ENCODE measurements at regions not wholly inside any gene's neighbourhood (a gene's known extent, or its start where the extent isn't known, plus 50 kb on each side); places are given as distances from the start of the nearest gene placed in this dataset.

DNA sequence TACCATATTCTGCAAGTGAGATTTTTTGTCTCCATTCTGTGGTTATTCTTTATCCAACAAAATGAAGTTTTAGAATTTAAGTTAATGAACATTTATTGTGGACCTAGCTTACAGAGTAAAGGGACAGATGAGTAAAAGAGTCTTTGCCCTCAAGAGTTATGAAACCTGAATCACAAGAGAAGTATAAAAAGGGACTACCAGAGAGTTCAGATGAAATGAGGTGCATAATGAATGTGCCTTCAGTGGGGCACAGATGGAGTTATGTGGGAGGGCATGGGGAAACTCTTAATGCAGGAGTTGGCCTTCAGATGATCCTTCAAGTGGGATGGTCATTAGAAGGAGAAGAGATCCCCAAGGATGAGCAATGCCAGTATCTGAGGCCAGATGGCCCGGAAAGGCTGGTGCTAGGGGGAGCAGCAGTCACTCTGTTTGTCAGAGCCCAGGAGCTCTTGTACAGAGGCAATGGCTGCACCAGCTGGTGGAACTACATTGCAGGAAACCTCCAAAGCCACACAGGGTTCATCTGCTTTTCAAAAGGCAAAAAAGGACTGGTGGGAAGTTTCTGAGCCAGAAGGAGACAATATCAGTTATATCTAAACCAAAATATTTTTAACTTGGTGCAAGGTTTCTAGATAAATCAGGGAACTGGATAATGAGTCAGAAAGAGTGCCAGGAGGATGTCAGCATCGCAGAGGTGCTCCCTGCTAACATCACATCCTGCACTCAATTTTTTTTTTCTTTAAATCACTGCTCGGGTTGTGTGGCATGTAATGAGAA is 162.0 kb downstream of the KLF6 start:
- DNase-seq: no peak

DNA sequence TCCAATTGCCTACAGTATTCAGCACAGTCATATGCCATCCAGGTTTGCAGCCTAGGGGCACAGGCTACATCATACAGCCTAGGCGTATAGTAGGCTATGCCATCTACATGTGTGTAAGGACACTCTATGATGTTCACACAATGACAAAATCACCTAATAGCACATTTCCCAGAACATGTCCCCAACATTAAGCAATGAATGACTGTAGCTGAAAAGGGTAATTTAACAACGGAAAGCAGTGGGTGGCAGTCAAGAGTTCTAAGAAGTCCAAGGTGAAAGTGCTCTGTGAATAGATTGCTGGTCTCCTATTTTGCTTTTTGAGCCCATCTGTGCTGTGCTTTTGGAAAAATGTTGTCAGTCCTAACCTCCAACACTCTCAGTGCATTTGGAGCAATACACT is 162.6 kb downstream of the KLF6 start:
- no peak for DNase-seq

DNA sequence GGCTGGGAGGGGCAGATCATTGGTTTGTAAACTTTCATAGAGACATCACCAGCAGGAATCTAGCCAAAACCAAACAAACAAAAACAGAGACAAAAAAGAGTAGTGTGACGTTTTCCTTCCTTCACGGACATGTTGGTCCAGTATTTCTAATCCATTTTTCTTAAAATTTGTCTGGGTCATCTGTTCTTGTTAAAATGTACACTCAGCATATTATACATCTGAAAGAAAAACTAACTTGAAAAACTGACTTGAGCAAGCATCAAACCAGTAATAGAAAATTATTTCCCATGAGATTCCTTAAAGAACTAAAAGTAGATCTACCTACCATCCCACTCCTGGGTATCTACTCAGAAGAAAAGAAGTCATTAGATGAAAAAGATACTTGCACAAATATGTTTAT is 164.2 kb downstream of the KLF6 start:
- DNase-seq: no peak

DNA sequence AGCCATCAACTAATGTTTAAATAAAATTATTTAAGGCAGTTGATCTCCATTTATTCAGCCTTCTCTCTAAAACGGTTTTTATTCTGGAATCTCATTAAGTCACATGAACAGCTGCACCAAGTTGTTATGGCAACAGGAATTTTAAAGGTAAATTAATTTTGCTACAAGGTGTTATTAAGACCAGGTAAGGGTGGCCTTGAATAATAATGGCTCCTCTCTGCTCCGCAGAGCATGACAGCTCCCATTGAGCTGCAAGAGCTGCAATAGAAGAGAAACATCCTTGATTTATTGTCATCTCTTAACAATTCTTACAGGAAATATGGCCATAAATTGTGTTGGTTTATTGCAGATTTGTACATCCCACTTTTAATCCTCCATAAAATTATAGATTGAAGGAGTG is 165.8 kb downstream of the KLF6 start:
- DNase-seq: no peak

DNA sequence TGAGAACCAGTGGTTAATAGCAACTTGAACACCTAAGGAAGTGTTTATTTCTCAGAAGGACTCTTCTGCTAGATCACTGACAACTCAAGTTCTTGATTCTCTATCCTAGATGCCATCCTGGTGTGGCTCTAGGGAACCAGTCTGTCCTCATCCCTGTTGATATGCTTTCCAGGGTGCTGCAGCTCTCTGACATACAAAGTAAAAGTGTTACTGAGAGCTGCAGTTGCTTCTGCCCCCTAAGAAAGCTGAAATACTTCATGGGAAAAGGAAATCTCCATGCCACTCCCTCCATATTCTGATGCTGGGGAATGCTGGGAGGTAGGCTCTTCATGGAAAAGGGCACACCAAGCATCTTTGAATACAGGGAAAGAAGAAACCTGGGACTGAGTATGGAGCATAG is 168.1 kb downstream of the KLF6 start:
- DNase-seq: no peak

DNA sequence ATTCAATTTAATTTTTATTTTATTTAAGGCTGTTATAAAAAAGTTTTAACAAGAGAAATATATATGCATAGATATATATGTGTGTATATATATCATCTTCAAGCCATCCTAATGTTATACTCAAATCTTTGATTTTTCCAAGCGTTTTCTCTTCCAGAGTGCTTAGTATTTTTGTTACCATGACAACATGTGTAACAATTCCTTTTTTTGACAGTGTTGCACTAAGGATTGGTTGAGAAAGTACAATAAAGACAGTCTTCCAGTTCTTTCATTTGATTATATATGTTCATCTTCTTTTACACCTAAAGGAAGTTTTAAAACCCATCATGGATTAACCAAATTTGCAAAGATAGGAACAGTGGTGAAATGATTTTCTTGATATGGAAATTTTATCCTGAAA is 171.7 kb downstream of the KLF6 start:
- DNase-seq: no peak

DNA sequence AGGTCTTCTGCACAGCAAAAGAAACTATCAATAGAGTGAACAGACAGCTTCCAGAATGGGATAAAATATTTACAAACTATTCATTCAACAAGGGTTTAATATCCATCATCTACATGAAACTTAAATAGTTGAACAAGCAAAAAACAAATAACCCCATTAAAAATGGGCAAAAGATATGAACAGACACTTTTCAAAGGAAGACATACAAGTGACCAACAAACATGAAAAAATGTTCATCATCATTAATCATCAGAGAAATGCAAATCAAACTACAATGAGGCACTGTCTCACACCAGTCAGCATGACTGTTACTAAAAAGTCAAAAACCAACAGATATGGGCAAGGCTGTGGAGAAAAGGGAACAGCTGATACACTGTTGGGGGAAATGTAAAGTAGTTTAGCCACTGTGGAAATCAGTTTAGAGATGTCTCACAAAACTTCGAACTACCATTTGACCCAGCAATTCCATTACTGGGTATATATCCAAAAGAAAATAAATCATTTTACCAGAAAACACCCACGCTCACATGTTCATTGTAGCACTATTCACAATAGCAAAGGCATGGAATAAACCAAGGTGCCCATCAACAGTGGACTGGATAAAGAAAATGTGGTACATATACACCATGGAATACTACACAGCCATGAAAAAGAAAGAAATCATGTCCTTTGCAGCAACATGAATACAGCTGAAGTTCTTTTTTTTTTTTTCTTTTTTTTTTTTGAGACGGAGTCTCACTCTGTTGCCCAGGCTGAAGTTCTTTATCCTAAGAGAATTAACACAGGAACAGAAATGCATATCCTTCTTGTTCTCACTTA is 172.6 kb downstream of the KLF6 start:
- no peak for DNase-seq

DNA sequence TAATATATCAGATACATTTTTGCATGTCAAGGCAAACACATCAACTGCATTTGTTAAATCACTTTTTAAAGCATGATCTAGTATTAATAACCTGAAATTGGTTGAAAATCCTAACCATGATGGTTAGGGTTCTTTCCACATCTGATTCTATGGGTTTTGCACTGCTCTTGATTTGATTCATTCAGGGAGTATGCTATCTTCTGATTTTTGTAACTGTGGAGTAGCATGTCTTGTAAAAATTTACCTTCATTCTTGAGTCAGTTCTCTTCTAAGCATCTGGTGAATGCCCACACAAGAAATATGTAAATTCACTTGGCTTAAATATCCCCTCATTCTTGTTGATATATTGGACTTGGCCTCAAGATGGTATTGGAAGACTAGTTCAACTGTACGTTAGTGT is 178.7 kb downstream of the KLF6 start:
- DNase-seq: no peak

DNA sequence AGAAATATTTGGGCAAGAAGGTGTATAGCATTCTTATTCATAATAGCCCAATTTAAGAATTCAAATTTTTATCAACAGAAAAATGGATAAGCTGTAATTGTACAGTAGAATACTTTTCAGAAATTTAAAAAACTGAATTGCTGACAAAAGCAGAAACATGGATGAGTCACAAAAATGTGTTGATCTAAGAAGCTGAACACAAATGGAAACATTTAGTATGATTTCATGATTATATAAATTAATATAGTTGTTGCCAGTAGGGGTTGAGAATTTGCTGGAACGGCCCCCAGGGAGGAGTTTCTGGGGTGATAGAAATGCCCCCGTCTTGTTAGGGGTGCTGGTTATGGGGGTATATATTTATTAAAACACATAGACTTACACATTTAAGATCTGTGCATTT is 179.1 kb downstream of the KLF6 start:
- DNase-seq: no peak

DNA sequence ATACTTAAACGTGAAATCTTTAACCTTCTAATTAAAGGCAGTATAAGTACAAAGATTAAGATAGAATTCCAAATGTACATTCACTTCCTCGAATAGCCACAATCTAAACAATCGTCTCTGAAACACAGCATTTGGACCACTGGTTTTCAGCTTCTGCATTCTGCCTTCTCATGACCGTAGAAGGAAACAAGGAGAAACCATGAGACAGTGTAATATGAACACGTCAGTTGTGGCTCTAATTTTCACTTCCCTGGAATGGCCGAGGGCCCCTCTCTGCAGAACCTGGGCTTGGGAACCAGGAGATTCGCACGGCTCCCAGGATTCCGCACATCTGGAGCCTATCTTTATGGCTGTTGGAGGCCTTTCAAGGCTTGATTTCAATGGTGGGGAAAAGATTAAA is 189.3 kb downstream of the KLF6 start:
- no peak for DNase-seq

DNA sequence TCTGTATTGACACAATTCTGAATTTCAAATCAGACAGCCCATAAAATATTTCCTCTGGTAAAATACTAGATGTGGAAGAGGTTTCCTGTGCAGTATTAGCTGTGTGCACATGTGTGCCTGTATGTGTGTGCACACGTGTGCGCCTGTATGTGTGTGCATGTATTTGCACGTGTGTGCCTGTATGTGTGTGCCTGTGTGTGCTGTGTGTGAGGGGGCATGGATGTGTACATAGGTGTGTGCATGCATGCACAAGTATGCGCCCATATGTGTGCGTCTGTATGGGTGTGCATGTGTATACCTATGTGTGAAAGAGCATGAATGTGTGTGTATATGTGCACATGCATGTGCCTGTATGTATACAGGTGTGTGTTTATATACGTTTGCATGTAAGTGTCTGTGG is 191.4 kb downstream of the KLF6 start:
- DNase-seq: no peak

DNA sequence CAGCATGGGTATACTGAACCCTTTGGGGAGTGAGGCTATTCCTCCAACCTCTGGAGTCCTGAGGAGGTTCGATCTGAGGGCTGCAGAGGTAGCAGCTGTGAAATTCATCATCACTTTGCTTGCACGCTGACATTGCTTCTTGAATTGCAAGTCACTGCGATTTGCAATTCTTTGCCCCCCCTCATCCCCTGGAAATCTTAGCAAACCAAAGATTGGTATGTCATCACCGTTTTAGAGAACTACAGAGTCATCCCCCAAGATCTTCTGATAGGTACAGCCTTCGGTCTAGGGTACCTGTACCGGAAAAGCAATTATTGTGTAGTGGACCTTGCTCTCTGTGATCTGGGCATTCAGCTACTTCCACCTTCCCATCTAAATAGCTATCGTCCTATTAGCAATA is 192.6 kb downstream of the KLF6 start:
- no peak for DNase-seq

DNA sequence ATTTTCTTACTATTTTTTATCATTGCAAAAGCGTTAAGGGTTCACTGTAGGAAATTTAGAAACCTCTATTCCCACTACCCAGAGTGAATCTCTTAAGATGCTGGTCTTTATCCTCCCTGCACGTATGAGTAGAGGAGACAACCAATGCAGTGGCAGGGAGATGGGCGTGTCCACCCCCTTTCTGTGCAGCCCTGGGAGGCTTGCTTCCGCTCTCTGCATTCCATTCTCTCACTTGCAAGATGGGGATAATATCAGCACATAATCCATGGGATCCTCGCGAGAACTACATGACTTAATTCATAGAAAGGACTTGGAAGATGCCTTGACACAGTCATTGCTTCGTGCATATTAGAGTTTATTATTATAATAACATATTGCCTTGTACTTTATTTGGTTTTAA is 196.2 kb downstream of the KLF6 start:
- no peak for DNase-seq

DNA sequence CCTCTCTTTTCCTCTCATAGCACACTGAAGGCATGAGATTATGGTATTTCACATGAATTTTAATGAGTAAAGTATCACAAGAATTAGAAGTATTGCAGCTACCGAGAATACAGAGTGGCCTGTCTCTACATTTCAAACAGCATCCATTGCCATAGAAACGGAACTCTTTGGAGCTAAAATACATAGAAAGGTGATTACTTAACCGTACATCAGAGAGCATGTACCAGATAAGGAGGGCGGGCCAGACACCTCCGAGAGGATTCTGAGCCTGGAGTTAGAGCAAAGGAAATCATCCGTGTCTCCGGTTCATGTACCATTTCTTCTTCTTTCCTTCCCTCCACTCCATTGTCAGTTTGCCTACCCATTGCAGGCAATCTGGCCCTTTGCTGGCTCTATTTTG is 196.7 kb downstream of the KLF6 start:
- DNase-seq: no peak

DNA sequence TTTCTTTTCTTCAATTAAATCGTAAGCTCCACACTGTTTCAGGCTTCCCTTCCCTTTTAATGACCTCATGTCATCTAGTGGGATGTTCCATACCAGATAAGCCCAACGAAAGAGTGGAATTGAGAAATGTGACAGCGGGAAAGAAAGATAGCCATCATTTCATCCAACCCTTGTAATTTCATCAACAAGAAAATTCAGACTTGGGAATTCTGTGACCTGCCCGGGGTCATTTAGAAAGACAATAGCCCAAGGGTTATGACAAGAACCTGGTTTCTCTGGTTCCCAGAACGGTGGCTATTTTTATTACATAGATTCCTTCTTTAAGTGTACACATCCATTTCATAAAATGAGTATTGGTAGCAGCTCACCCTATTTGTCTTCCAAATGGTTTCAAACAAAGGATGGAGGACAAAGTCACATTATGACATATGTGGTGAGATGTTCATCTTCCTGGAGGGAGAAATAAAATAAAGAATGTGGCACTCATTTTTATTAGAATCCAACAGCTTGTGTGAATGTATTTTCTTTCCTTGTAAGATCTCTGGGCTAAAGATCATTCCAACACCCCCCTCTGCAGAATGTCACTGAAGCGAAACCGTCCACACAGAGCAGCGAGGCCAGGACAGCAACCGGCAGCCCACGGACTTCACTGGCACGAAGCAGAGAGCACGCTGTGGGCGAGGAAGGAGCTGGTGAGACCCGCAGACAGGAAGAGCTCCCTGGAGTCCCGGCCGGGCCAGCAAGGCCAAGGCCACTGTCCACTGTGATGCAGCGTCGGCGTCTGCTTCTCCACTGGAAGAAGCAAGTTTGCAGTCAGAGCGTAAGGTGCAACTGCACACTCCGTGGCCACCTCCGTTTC is 199.9 kb downstream of the KLF6 start:
- DNase-seq: no peak

DNA sequence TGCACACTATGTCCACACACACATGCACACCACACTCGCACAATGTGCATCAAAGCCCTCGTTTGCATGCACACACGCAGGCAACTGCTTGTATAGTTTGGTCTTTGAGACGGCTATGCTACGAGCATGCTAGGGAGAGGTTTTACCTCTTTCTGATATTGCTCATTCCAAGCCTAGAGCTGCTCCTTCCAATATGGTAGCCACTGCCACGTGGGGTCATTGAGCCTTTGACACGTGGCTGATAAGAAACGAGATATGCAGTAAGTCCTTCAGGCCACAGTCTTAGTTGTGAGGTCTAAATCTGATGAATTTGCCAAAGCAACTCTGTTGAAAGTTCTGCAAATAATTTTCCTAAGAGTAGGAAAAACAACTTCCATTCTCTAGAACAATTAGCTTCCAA is 204.4 kb downstream of the KLF6 start:
- no peak for DNase-seq

DNA sequence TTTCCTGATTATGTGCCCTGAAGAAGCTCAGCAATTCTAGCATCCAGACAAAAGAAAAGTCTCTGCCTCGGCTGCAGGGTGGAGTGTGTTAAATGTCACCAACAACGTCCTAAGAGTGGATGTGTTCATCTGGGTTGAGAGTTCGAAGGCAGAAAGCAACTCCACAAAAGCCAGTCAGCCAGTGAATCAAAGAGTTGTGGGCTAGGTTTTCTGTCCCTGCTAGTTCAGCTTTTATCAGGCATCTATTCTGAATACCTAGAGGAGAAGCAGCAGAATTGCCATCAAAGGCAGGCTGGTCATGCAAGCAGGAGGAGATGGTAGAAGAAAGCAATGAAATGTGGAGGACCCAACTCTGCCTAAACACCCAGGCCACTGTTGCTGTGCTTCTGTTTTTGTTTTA is 205.2 kb downstream of the KLF6 start:
- no peak for DNase-seq

DNA sequence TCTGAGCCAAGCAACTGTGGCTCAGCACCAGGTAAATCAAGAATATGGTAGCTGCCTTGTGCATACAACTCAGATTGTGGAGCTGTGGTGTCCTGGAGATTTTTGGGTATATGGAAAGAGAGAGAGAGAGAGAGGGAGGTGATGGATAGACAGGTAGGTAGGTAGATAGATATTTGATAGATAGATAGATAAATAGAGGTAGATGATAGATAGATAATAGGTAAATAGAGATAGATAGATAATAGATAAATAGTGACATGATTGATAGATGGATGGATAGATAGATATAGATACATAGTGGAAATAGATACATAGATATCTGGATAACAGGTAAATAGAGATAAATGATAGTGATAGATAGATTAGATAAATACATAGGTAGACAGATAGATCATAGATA is 206.3 kb downstream of the KLF6 start:
- DNase-seq: no peak

DNA sequence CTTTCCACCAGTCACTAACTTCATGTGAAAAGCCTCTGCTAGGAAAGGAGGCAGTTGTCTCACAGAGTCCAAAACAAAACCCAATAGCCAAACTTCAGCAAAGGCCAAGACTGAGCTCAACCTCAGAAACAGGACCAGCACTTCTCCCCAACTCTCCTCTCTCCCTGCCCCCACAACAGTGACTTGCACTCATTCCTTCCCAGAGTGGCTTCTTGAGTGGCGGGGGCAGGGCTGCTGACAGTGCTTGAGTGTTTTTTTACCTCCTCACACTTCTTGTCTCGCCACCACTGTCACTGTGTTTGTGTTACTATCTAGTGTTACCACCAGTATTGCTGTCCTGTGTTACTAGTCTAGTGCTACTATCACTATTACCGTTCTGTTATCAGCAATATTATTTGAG is 206.8 kb downstream of the KLF6 start:
- no peak for DNase-seq

DNA sequence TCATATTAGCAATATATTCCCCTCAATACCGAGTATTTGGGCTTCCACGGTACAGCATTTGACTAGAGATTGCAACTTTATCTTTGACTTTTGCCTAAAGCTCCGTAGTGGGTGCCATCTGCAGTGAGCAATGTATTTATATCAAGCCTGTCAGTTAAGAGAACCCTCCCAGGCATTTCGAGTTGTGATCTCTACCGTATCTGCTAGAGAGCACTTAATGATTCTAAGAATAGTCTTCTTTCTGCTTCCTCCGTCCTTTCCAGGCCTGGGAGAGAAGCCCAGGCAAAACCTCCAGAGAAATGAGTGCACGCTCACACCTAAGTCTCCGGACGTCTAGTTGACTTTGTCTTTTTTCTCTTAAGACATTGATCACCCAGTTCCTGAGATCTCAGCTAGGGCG is 210.6 kb downstream of the KLF6 start:
- DNase-seq: no peak

DNA sequence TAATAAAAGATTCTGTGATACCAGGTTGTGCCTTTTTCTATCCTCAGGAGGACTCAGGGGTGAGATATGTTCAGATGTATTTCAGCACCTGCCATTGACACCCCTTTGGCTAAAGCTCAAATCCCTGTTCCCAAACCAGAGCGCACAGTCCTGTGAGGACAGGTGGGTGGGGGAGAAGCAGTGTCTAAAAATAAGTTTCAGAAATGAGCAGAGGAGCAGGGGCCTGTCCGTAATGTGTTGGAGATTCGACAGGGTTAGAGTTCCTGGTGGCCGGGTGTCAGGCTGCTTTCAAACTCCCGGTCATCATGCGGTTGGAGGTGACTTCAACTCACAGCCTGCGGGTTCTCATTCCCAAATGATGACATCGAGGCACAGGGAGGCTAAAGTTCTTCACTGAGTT is 211.5 kb downstream of the KLF6 start:
- DNase-seq: no peak

DNA sequence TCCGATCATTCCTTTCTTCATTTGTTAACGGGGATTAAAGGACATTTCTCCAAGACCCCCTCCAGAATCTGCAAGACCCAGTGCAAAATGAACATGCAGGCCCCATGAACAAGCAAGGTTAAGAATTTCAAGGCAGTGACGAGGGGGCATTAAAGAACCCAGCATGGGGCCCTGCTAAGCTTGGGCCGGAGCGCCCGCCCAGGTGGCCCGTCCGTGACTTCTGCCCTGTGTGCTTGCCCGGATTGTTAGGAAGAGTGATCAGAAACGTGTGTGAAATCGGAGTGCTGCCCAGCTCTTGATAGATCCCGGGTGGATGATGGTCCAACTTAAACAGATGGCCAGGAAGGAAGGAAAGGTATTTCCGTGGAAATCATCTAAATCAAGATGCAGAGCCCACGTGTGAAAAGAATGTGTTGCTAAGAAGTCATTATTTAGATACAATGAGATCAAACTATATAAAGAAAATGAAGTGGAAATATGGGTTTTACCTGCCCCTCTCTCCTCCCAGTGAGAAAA is 213.6 kb downstream of the KLF6 start:
- DNase-seq: no peak

DNA sequence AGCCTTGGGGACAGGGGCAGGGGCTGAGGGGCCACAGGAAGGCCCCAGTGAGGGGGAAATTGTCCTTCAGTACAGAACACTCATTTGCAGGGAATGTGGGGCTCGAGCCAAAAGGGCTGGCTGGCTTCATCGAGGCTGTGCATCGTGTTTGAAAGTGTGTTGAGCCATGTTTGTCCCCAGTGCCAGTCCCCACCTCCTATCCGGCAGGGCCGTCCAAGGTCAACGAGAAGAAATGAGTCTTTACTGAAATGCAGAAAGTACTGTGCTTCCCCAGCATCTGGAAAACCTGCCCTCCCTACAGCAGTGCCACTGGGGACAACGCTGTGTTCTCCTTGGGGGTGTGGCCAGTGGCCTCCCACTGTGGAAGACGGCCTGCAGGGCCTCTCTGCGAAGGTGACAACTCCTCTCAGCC is 214.1 kb downstream of the KLF6 start:
- DNase-seq: no peak
